IMR-90 (cell line): ENCODE measurements at regions not wholly inside any gene's neighbourhood (a gene's known extent, or its start where the extent isn't known, plus 50 kb on each side); places are given as distances from the start of the nearest gene placed in this dataset.

Experiments used
- ATAC-seq: fragments of 200-7000 bp; cut with Tn5 transposase; 2 replicates; pipeline ENCODE4 v1.9.1; 2020; ENCODE audit warnings: low read depth, mild to moderate bottlenecking, moderate library complexity
- BruUV-seq: library from RNA; stranded (reverse); fragments of 400-500 nt; replicated peaks from 2 replicates; lab custom pipeline; 2021; lab: Mats Ljungman, UMichigan
- CTCF ChIA-PET: fragments of 300-600 bp; formaldehyde crosslinking; extraction: SDS; loops from one replicate; lab custom pipeline; 2021; ENCODE audit warnings: antibody characterized with exemption; lab: Yijun Ruan, JAX
- POLR2A ChIA-PET: fragments of 300-600 bp; sonication (Branson Sonifier 250); formaldehyde crosslinking; loops from one replicate; lab custom pipeline; 2022; ENCODE audit warnings: antibody characterized with exemption; ENCODE audit not compliant: unreplicated experiment; lab: Charles Lee
- DNase-seq: peaks from one replicate; pipeline ENCODE4 v3.0.0; 2013
- H2AFZ ChIP-seq: replicated peaks from 2 replicates; pipeline ENCODE3; 2013; ENCODE audit warnings: low read length, mild to moderate bottlenecking; ENCODE audit not compliant: poor library complexity
- H2AK5ac ChIP-seq: 2 replicates; pipeline ENCODE4 v1.6.1; 2013; ENCODE audit warnings: low read depth, low read length, inconsistent platforms
- H2AK9ac ChIP-seq: replicated peaks from 2 replicates; pipeline ENCODE3; 2013; ENCODE audit warnings: mild to moderate bottlenecking, low read depth, low read length, moderate library complexity; ENCODE audit not compliant: poor library complexity
- H2BK120ac ChIP-seq: 2 replicates; pipeline ENCODE4 v1.6.1; 2013; ENCODE audit warnings: low read depth, low read length, inconsistent platforms
- H2BK15ac ChIP-seq: 3 replicates; pipeline ENCODE4 v1.6.1; 2013; ENCODE audit warnings: low read depth, low read length, inconsistent platforms
- H2BK20ac ChIP-seq: 2 replicates; pipeline ENCODE4 v1.6.1; 2013; ENCODE audit warnings: low read depth, mild to moderate bottlenecking, inconsistent platforms, low read length, moderate library complexity
- H2BK5ac ChIP-seq: 2 replicates; pipeline ENCODE4 v1.6.1; 2013; ENCODE audit warnings: mild to moderate bottlenecking, low read depth, low read length, inconsistent platforms; ENCODE audit not compliant: poor library complexity, severe bottlenecking
- H3K14ac ChIP-seq: replicated peaks from 2 replicates; pipeline ENCODE4 v1.6.1; 2013; ENCODE audit warnings: low read depth, low read length, inconsistent platforms
- H3K18ac ChIP-seq: 2 replicates; pipeline ENCODE4 v1.6.1; 2013; ENCODE audit warnings: low read depth, low read length, control low read depth
- H3K23ac ChIP-seq: 2 replicates; pipeline ENCODE4 v1.6.1; 2013; ENCODE audit warnings: low read depth, low read length, inconsistent platforms
- H3K27ac ChIP-seq: 2 replicates; pipeline ENCODE4 v1.5.1; 2013; ENCODE audit warnings: mild to moderate bottlenecking, control low read depth, low read length; ENCODE audit not compliant: insufficient read depth
- H3K27me3 ChIP-seq: 2 replicates; pipeline ENCODE4 v1.6.1; 2013; ENCODE audit warnings: low read length; ENCODE audit not compliant: control insufficient read depth, insufficient read depth
- H3K36me3 ChIP-seq: 2 replicates; pipeline ENCODE4 v1.6.1; 2013; ENCODE audit warnings: low read length, mixed read lengths; ENCODE audit not compliant: control insufficient read depth, insufficient read depth
- H3K4ac ChIP-seq: 2 replicates; pipeline ENCODE4 v1.6.1; 2013; ENCODE audit warnings: low read depth, low read length, inconsistent platforms
- H3K4me1 ChIP-seq: 2 replicates; pipeline ENCODE4 v1.6.1; 2013; ENCODE audit warnings: low read length, mixed read lengths; ENCODE audit not compliant: control insufficient read depth, insufficient read depth
- H3K4me2 ChIP-seq: 2 replicates; pipeline ENCODE4 v1.6.1; 2013; ENCODE audit warnings: low read depth, mild to moderate bottlenecking, control low read depth, low read length, moderate library complexity
- H3K4me3 ChIP-seq: 2 replicates; pipeline ENCODE4 v1.5.1; 2013; ENCODE audit warnings: low read depth, mild to moderate bottlenecking, control low read depth, low read length, moderate library complexity; ENCODE audit not compliant: insufficient read depth
- H3K56ac ChIP-seq: 2 replicates; pipeline ENCODE4 v1.6.1; 2013; ENCODE audit warnings: low read length, inconsistent platforms; ENCODE audit not compliant: insufficient read depth; ENCODE audit errors: extremely low read depth
- H3K79me1 ChIP-seq, 2 experiments: 2 replicates each; pipeline ENCODE4 v1.6.1; 2013; ENCODE audit warnings: low read length in 2 of 2, inconsistent platforms in 1 of 2, low read depth in 1 of 2
- H3K9ac ChIP-seq: 2 replicates; pipeline ENCODE4 v1.6.1; 2013; ENCODE audit warnings: low read depth, low read length, control low read depth
- H3K9me1 ChIP-seq: 2 replicates; pipeline ENCODE4 v1.6.1; 2013; ENCODE audit warnings: low read length, inconsistent platforms; ENCODE audit not compliant: insufficient read depth
- H3K9me3 ChIP-seq: 2 replicates; pipeline ENCODE4 v1.6.1; 2013; ENCODE audit warnings: low read length; ENCODE audit not compliant: control insufficient read depth, insufficient read depth
- H4K20me1 ChIP-seq: 2 replicates; pipeline ENCODE4 v1.6.1; 2013; ENCODE audit warnings: low read length, inconsistent platforms; ENCODE audit not compliant: insufficient read depth
- H4K5ac ChIP-seq: 2 replicates; pipeline ENCODE4 v1.6.1; 2013; ENCODE audit warnings: mild to moderate bottlenecking, low read depth, low read length, control low read depth
- H4K8ac ChIP-seq, 2 experiments: 2 replicates each; pipeline ENCODE4 v1.6.1; 2013; ENCODE audit warnings: low read depth in 2 of 2, low read length in 2 of 2, control low read depth in 1 of 2, inconsistent platforms in 1 of 2
- H4K91ac ChIP-seq: 2 replicates; pipeline ENCODE4 v1.6.1; 2013; ENCODE audit warnings: low read depth, low read length, inconsistent platforms; ENCODE audit not compliant: insufficient read depth
- BHLHE40 ChIP-seq: fragments of 150-350 bp; IDR thresholded peaks from 2 replicates; pipeline ENCODE4 v1.6.1; 2016; ENCODE audit warnings: mild to moderate bottlenecking, low read depth, low read length
- CEBPB ChIP-seq: IDR thresholded peaks from 2 replicates; pipeline ENCODE4 v1.6.1; 2012; ENCODE audit warnings: low read depth, low read length, improper control_type of control experiment
- CHD1 ChIP-seq: IDR thresholded peaks from 2 replicates; pipeline ENCODE4 v1.6.1; 2012; ENCODE audit warnings: low read depth, low read length, improper control_type of control experiment
- MXI1 ChIP-seq: IDR thresholded peaks from 2 replicates; pipeline ENCODE4 v1.6.1; 2012; ENCODE audit warnings: low read depth, mild to moderate bottlenecking, low read length, moderate library complexity, borderline replicate concordance
- NFE2L2 ChIP-seq: fragments of 150-350 bp; IDR thresholded peaks from 2 replicates; pipeline ENCODE4 v1.6.1; 2016; ENCODE audit warnings: low read depth, mild to moderate bottlenecking, low read length
- RAD21 ChIP-seq: IDR thresholded peaks from 2 replicates; pipeline ENCODE4 v1.6.1; 2012; ENCODE audit warnings: low read length, improper control_type of control experiment
- SMC3 ChIP-seq: fragments of 150-350 bp; IDR thresholded peaks from 2 replicates; pipeline ENCODE4 v1.6.1; 2016; ENCODE audit warnings: low read depth, mild to moderate bottlenecking, antibody characterized with exemption, low read length, moderate library complexity
- USF2 ChIP-seq: fragments of 150-350 bp; IDR thresholded peaks from 2 replicates; pipeline ENCODE4 v1.6.1; 2017; ENCODE audit warnings: mild to moderate bottlenecking, antibody characterized with exemption, low read length, low read depth
- WGBS, 2 experiments: methylation state at CpG; one replicate each; pipeline versions ENCODE4 v1.1.5 to v1.1.7; 2013; ENCODE audit warnings: missing lambda C conversion rate in 2 of 2; ENCODE audit not compliant: insufficient read length in 1 of 2; ENCODE audit errors: extremely low coverage in 2 of 2; 5-methylcytosine and 5-hydroxymethylcytosine counted together
- dilution Hi-C: fragments of 300-500 bp; cut with HindIII; formaldehyde crosslinking; loops from one replicate; pipeline ENCODE4 v1.14.3; 2018; ENCODE audit warnings: low sequenced_read_pairs; ENCODE audit not compliant: unreplicated experiment
- in situ Hi-C: fragments of 300-500 bp; cut with MboI; formaldehyde crosslinking; loops from 3 replicates; pipeline ENCODE4 v1.14.3; 2019; ENCODE audit warnings: low sequenced_read_pairs, inconsistent platforms, mixed read lengths
- intact Hi-C: fragments of 100-400 bp; cut with micrococcal nuclease; formaldehyde crosslinking; loops from 2 replicates; pipeline ENCODE4 v1.10.0; 2022

- in situ Hi-C loops = no loop called here
- CTCF ChIA-PET = interaction anchor here (1.5 kb wide), 1 partner anchor 212 kb away, joined by 4 read pairs; no protein-coding TSS in a partner anchor
- no peak for TF ChIP-seq NFE2L2
- TF ChIP-seq CHD1 = no peak
- TF ChIP-seq RAD21 = no peak
- TF ChIP-seq MXI1 = no peak
- no peak for TF ChIP-seq USF2
- TF ChIP-seq SMC3 = no peak
- TF ChIP-seq BHLHE40 = no peak
- TF ChIP-seq CEBPB = no peak
Measured at GRCh38 chr7:12898004-12898403, 210.6 kb downstream of the ARL4A start.

More at GRCh38 chr7:12898004-12898403, 210.6 kb downstream of the ARL4A start:
- no peak overlapping the region for H2BK20ac ChIP-seq
- no peak overlapping the region for H3K4ac ChIP-seq
- DNase-seq = no peak
- H3K56ac ChIP-seq = no peak overlapping the region
- no peaks in the 10 kb centered on the region for H4K20me1 ChIP-seq
- H3K18ac ChIP-seq = no peak overlapping the region
- no peak overlapping the region for H2BK5ac ChIP-seq
- no peaks in the 10 kb centered on the region for H3K79me1 ChIP-seq
- WGBS, 2 experiments = 80% methylated on average over 1 of the region's 2 CpGs; no CpG with 5 or more reads in 1 of the 2 experiments
- no peaks in the 10 kb centered on the region for H3K27me3 ChIP-seq
- H4K8ac ChIP-seq = no peak overlapping the region
- POLR2A ChIA-PET = no interaction called here
- H4K91ac ChIP-seq = no peak overlapping the region
- H2BK120ac ChIP-seq = no peak overlapping the region
- BruUV-seq = no TSS peak
- no peaks in the 10 kb centered on the region for H3K4me1 ChIP-seq
- H2AK9ac ChIP-seq = no peak overlapping the region
- H4K5ac ChIP-seq = no peak overlapping the region
- no peak overlapping the region for H2AK5ac ChIP-seq
- H2BK15ac ChIP-seq = no peak overlapping the region
- no peaks in the 10 kb centered on the region for H3K9me1 ChIP-seq
- H2AFZ ChIP-seq = no peak overlapping the region
- dilution Hi-C loops = no loop called here
- no peaks in the 10 kb centered on the region for H3K36me3 ChIP-seq
- H3K9me3 ChIP-seq = no peaks in the 10 kb centered on the region
- H3K4me2 ChIP-seq = no peak overlapping the region
- H3K14ac ChIP-seq = no peak overlapping the region
- H3K27ac ChIP-seq = no peak overlapping the region
- intact Hi-C loops = no loop called here
- no peak overlapping the region for H3K4me3 ChIP-seq
- no peak overlapping the region for H3K23ac ChIP-seq
- no peak for ATAC-seq
- H3K9ac ChIP-seq = no peak overlapping the region
